ENCODE measurements at regions not wholly inside any gene's neighbourhood (a gene's known extent, or its start where the extent isn't known, plus 50 kb on each side); places are given as distances from the start of the nearest gene placed in this dataset. TPM values are rescaled to one million over a fixed set of nuclear protein-coding genes. Genes with fewer than 3 reads are reported as not detected.

GRCh38 chr9:106800701-106801270 is 62.2 kb upstream of the ZNF462 start:
- CTCF ChIA-PET: no interaction called here
- Mint-ChIP-seq H3K4me3 (ENCODE audit: low read depth, unreplicated experiment) (no peak overlapping the region), H3K9me3 (ENCODE audit: low read depth, unreplicated experiment) (peaks cover 4% of the 10 kb centered on the region), H3K27me3 (ENCODE audit: unreplicated experiment) (peaks cover 40% of the 10 kb centered on the region), H3K27ac (ENCODE audit: unreplicated experiment) (no peak overlapping the region), H3K36me3 (ENCODE audit: insufficient read depth, unreplicated experiment) (no peaks in the 10 kb centered on the region), H3K4me1 (ENCODE audit: low read depth, unreplicated experiment) (peaks cover 9% of the 10 kb centered on the region)
- BruUV-seq (replicated peaks): no TSS peak
- no peak for DNase-seq
- TF ChIP-seq CTCF (IDR thresholded peaks at IDR 0.05; ENCODE audit: unreplicated experiment): no peak
- intact Hi-C loops (cut with micrococcal nuclease; ENCODE audit: unreplicated experiment): no loop called here

DNA sequence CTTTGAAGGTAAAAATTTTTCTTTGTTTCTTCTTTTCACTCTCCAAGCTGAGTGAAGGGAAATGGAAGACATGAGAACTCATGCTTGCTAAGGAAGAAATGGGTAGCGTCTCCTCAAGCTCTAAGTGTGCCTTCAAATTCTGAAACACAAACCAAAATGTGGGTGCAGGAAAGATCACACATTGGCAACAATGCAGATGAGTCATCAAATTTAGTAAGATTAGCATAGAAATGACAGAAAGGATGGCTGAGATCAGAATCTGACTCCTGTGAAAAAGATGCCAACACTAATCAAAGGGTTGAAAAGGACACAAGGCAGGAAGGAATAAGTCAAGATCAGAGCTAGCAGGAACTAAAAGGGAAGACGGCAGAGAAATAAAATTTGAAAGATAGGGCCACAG is 61.1 kb upstream of the ZNF462 start:
- Mint-ChIP-seq H3K4me3 (ENCODE audit: low read depth, unreplicated experiment) (no peak overlapping the region), H3K9me3 (ENCODE audit: low read depth, unreplicated experiment) (peaks cover 4% of the 10 kb centered on the region), H3K4me1 (ENCODE audit: low read depth, unreplicated experiment) (peaks cover 9% of the 10 kb centered on the region), H3K36me3 (ENCODE audit: insufficient read depth, unreplicated experiment) (no peaks in the 10 kb centered on the region), H3K27me3 (ENCODE audit: unreplicated experiment) (peaks cover 40% of the 10 kb centered on the region), H3K27ac (ENCODE audit: unreplicated experiment) (no peak overlapping the region)
- CTCF ChIA-PET: no interaction called here
- no TSS peak for BruUV-seq (replicated peaks)
- DNase-seq: no peak
- TF ChIP-seq CTCF (IDR thresholded peaks at IDR 0.05; ENCODE audit: unreplicated experiment): no peak
- intact Hi-C loops (cut with micrococcal nuclease; ENCODE audit: unreplicated experiment): no loop called here

Small RNA genes in the stretch of these regions (microRNA-seq; reads per million reads assigned to microRNA genes)
- gene MIR8081: not detected
